Tibial nerve (tissue), 4 donors: ENCODE measurements at regions not wholly inside any gene's neighbourhood (a gene's known extent, or its start where the extent isn't known, plus 50 kb on each side); places are given as distances from the start of the nearest gene placed in this dataset.

Experiments used
- DNase-seq, 2 donors: peaks; one replicate each; pipeline ENCODE4 v3.0.0-alpha.2; 2019; ENCODE audit warnings: low spot score in 2 of 2
- H3K27ac ChIP-seq, 4 donors: fragments of 200-600 bp; sonication (generic) in 3 of 4; one replicate each; pipeline ENCODE4 v1.5.1; 2017 to 2019; ENCODE audit warnings: mild to moderate bottlenecking in 1 of 4
- H3K27me3 ChIP-seq, 2 donors: fragments of 200-600 bp; sonication (generic) in 1 of 2; one replicate each; pipeline versions ENCODE4 v1.5.1 to v1.6.0; 2017 to 2019
- H3K36me3 ChIP-seq, 3 donors: fragments of 200-600 bp; sonication (generic); one replicate each; pipeline ENCODE4 v1.5.1; 2018 to 2019
- H3K4me1 ChIP-seq, 4 donors: fragments of 200-600 bp; sonication (generic) in 3 of 4; one replicate each; pipeline ENCODE4 v1.5.1; 2017 to 2019
- H3K4me3 ChIP-seq, 4 donors: fragments of 200-600 bp; sonication (generic) in 3 of 4; one replicate each; pipeline ENCODE4 v1.5.1; 2017 to 2019; ENCODE audit warnings: mild to moderate bottlenecking in 1 of 4, moderate library complexity in 1 of 4
- H3K9me3 ChIP-seq, 4 donors: fragments of 200-600 bp; sonication (generic) in 3 of 4; one replicate each; pipeline ENCODE4 v1.5.1; 2017 to 2019
- EP300 ChIP-seq, 2 donors: sonication (generic); formaldehyde crosslinking; IDR thresholded peaks; one replicate each; pipeline ENCODE4 v1.6.1; 2017; ENCODE audit warnings: antibody characterized with exemption in 2 of 2, mild to moderate bottlenecking in 1 of 2
- POLR2A ChIP-seq, 2 donors: fragments of 450-650 bp; IDR thresholded peaks; one replicate each; pipeline ENCODE4 v1.6.1; 2017; ENCODE audit warnings: antibody characterized with exemption in 2 of 2, mild to moderate bottlenecking in 2 of 2, moderate library complexity in 2 of 2
- WGBS, 2 donors: methylation state at CpG; one replicate each; pipeline ENCODE4 v1.1.5; 2018; 5-methylcytosine and 5-hydroxymethylcytosine counted together
- TF ChIP-seq, protein P1 (sequence below), 5 experiments: fragments of 200-600 bp in 3 of 5; fragments of 450-650 bp in 2 of 5; sonication (generic) in 3 of 5; IDR thresholded peaks; one replicate each; pipeline ENCODE4 v1.5.1; 2016 to 2019; ENCODE audit warnings: antibody characterized with exemption in 5 of 5, mild to moderate bottlenecking in 3 of 5, moderate library complexity in 2 of 5

DNA sequence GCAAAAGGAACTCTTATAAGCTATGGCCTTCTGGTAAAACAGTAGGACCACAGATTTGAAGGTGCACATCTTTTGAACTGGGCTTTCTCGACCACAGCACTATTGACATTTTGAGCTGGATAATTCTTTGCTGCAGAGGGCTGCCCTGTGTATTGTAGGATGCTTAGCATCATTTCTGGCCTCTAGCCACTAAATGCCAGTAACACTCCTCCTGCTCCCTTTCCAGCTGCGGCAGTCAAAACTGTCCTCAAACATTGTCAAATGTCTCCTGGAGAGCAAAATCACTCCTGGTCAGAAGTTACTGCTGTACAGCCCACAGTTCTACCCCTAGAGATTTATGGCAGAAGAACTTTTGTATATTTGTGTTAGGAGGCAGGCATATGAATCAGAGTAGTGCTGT is 836.7 kb downstream of the PLA2G4A start:
- Histone ChIP-seq H3K4me3 (no peak overlapping the region), H3K9me3 (no peaks in the 10 kb centered on the region), H3K4me1 (no peaks in the 10 kb centered on the region), H3K36me3 (no peaks in the 10 kb centered on the region), H3K27ac (no peak overlapping the region), H3K27me3 (no peaks in the 10 kb centered on the region)
- WGBS, 2 donors, result 84 to 87% methylated on average over 2 of the region's 2 CpGs
- TF ChIP-seq, protein P1, sequence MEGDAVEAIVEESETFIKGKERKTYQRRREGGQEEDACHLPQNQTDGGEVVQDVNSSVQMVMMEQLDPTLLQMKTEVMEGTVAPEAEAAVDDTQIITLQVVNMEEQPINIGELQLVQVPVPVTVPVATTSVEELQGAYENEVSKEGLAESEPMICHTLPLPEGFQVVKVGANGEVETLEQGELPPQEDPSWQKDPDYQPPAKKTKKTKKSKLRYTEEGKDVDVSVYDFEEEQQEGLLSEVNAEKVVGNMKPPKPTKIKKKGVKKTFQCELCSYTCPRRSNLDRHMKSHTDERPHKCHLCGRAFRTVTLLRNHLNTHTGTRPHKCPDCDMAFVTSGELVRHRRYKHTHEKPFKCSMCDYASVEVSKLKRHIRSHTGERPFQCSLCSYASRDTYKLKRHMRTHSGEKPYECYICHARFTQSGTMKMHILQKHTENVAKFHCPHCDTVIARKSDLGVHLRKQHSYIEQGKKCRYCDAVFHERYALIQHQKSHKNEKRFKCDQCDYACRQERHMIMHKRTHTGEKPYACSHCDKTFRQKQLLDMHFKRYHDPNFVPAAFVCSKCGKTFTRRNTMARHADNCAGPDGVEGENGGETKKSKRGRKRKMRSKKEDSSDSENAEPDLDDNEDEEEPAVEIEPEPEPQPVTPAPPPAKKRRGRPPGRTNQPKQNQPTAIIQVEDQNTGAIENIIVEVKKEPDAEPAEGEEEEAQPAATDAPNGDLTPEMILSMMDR (IDR thresholded peaks at IDR 0.05), result no peak
- TF ChIP-seq EP300 (IDR thresholded peaks at IDR 0.05) (no peak), POLR2A (IDR thresholded peaks at IDR 0.05) (no peak)
- no peak for DNase-seq

DNA sequence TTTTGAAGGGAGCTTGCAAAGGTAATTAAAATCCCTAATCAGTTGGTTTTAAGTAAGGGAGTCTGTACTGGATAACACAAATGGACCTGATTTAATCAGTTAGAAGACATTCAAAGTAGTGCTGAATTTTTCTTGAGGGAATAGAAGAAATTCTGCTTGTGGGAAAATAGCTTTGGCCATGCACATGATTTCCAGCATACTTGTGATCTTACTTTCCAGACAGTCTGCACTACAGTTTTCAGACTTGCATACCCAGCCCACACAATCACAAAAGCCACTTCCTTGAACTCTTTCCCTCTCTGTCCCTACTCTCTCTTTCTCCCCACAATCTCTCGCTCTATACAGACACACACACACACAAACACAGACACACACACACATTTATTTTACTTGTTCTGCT is 852.1 kb downstream of the PLA2G4A start:
- H3K27ac ChIP-seq, result no peak overlapping the region
- no peak for DNase-seq
- H3K27me3 ChIP-seq, result no peaks in the 10 kb centered on the region
- no peaks in the 10 kb centered on the region for H3K4me1 ChIP-seq
- TF ChIP-seq EP300 (IDR thresholded peaks at IDR 0.05) (no peak), POLR2A (IDR thresholded peaks at IDR 0.05) (no peak)
- TF ChIP-seq, protein P1 (IDR thresholded peaks at IDR 0.05), result no peak
- WGBS, 2 donors, result 30 to 45% methylated on average over 1 of the region's 1 CpG
- no peaks in the 10 kb centered on the region for H3K9me3 ChIP-seq
- H3K4me3 ChIP-seq, result no peak overlapping the region
- H3K36me3 ChIP-seq, result no peaks in the 10 kb centered on the region

DNA sequence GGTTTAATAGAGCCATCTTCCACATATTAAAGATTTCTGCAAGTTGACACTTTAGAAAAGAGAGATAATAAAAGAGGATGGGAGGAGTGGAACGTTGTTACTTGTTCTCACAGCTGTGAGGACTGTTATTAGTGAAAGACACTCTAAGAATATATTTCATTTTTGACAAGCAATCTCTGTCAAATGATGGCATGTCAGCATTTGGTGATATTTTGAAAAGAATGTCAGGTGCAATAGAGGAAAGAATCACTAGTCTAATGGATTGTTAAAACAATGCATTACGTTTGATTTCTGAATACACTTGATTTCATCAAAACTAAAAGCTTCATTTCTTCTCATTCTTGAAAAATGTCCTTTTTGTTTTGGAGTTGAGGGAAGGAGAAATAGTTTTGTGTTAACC is 853.4 kb downstream of the PLA2G4A start:
- no peak for DNase-seq
- no peak overlapping the region for H3K27ac ChIP-seq
- TF ChIP-seq, protein P1 (IDR thresholded peaks at IDR 0.05), result no peak
- TF ChIP-seq POLR2A (IDR thresholded peaks at IDR 0.05) (no peak), EP300 (IDR thresholded peaks at IDR 0.05) (no peak)
- H3K27me3 ChIP-seq, result no peaks in the 10 kb centered on the region
- H3K9me3 ChIP-seq, result no peaks in the 10 kb centered on the region
- 34 to 38% methylated on average over 2 of the region's 2 CpGs for whole genome bisulfite sequencing, 2 donors
- H3K4me1 ChIP-seq, result no peaks in the 10 kb centered on the region
- no peaks in the 10 kb centered on the region for H3K36me3 ChIP-seq
- H3K4me3 ChIP-seq, result no peak overlapping the region

DNA sequence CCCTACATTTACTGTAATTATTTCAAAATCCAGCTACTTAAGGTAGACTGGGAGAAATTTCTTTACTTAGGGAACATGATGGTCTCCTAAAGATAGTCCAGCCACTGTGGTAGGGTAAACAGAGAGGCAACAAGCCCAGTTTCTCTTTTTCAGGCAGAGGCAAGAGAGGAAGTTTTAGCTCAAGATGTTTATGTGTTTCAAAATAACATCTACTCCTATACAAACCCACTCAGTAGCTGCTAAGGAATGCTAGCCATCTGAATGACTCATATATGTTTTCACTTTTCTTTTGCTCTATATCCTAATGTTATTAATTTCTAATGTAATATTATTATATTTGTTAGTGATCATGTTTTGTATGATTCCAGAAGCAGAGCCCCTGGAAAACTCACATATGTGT is 856.6 kb downstream of the PLA2G4A start:
- Histone ChIP-seq H3K9me3 (no peaks in the 10 kb centered on the region), H3K27ac (no peak overlapping the region), H3K4me3 (no peak overlapping the region), H3K27me3 (no peaks in the 10 kb centered on the region), H3K4me1 (no peaks in the 10 kb centered on the region), H3K36me3 (no peaks in the 10 kb centered on the region)
- DNase-seq, result no peak
- no peak for TF ChIP-seq EP300 (IDR thresholded peaks at IDR 0.05)
- TF ChIP-seq, protein P1 (IDR thresholded peaks at IDR 0.05), result no peak
- no peak for TF ChIP-seq POLR2A (IDR thresholded peaks at IDR 0.05)

DNA sequence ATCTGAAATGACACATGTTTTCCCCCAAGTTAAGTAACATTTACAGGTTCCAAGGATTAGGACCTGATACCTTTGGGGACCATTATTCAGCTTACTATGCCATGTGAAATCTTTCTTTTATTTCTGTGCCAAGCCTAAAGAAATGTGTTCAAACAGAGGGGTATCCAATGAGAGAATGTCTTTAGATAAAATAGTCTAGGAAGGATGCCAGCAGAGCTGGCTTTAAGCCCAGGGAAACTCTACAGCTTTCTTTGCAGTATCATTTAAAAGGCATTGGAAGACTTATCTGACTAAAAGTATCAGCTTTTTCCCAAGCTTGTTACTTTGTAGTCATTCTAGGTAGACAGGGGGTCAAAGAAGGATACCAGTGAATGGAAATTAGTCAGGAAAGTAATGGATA is 860.4 kb downstream of the PLA2G4A start:
- H3K27ac ChIP-seq, result no peak overlapping the region
- no peaks in the 10 kb centered on the region for H3K27me3 ChIP-seq
- TF ChIP-seq, protein P1 (IDR thresholded peaks at IDR 0.05), result no peak
- TF ChIP-seq EP300 (IDR thresholded peaks at IDR 0.05), result no peak
- no peak for TF ChIP-seq POLR2A (IDR thresholded peaks at IDR 0.05)
- no peaks in the 10 kb centered on the region for H3K9me3 ChIP-seq
- no peak overlapping the region for H3K4me3 ChIP-seq
- H3K36me3 ChIP-seq, result no peaks in the 10 kb centered on the region
- DNase-seq, result no peak
- no peaks in the 10 kb centered on the region for H3K4me1 ChIP-seq
